ENCODE measurements at regions not wholly inside any gene's neighbourhood (a gene's known extent, or its start where the extent isn't known, plus 50 kb on each side); places are given as distances from the start of the nearest gene placed in this dataset.

DNA sequence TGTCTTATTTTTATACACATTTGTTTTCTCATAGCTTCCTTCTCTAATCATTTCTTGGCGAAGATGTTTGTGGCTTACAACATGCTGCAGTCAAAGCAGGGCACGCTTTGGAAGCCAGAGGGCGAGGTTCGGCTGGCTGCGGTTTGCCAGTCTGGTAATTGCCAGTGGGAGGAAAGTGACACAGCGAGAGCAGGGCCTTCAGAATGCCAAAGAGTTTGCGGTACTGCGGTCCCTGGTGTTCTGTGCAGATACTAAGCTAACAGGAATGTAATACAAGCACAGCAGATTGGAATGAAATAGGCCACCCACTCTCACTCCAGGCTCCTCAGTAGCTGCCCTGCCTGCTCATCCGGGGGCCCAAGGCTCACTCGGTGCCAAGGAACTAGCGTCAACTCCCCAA, 58.7 kb upstream of the TGM3 start:
- no peak for DNase-seq

DNA sequence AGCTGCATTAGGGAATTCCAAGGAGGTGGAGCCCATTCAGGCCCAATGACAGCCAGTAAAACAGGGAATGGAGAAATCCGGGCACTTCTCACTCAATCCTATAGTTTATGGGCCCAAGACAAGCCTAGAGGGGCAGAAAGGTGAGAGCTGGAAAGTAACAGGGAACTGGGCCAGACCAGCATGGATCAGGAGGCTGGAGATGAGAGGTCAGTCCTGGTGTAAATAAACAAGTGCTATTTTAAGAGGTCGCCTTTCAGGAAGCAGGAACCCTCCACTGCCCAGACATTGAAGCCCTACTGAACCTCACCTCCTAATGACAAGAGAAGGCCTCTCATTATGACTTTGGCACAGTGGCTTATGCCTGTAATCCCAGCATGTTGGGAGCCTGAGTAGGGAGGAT, 57.2 kb upstream of the TGM3 start:
- no peak for DNase-seq

DNA sequence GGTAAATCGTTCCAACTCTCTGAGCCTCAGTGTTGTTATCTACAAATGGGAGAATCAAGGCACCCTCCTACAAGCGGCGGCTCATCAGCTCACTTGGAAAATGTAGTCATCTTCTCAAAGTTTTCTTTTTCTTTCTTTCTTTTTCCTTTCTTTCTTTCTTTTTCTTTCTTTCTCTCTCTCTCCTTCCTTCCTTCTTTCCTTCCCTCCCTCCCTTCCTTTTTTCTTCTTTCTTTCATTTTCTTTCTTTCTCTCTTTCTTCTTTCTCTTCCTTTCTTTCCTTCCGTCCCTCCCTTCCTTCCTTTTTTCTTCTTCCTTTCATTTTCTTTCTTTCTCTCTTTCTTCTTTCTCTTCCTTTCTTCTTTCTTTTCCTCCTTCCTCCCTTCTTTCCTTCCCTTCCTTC, 55.0 kb upstream of the TGM3 start:
- DNase-seq = no peak

DNA sequence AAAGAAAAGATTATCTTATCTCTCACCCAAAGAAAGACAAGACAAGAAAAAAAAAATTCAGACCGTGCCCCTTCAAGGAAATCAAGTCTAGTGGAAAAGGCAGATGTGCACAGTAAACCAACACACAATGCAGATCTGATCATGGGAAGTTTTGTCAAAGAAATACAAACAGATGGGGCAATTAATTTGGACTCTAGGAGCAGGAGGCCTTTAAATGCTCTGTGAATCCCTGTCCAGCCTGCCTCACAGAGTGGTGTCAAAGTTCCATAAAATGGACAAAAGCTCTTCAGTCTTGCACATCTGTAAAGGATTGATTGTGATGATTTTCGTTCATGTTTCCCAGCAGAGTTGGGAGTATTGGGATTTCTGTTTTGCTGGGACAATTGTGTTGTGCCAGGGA, 53.1 kb upstream of the TGM3 start:
- no peak for DNase-seq

DNA sequence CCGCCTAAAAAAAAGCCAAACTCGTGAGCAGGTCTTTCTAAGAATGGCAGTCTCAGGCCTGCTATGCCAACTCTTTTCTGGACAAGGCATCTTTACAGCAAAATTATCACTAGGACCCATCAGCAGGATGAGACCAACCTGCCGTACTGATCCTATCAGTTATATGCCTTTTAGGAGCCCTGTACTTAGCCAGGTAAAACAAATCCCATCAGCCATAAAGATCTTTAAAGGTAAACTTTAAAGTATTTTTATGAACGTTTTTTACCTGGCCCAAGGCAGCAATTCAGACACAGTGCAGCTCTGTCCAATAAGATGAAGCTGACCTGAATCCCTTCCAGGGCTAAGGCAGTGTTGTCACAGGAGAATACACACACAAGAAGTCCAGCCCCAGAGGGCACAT, 51.3 kb upstream of the TGM3 start:
- DNase-seq = no peak

DNA sequence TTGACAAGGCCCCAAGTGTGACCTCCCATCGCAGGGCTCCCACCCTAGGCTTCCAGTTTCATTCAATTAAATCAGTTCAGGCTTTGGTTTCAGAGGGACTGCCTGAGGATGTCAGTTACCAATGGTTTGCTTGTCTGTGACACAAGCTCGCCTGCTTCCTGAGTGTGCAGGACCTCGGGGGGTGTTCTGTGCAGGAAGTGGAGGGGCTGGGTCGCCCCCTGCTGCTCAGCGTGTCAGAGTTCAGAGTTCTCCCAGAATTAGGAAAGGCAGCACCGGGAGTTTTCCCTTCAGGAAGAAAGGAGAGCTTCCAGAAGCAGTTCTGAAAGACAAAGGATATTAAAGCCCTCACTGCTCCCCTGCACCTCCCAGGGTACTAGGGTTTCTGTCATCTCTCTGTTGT, 50.8 kb upstream of the TGM3 start:
- no peak for DNase-seq

DNA sequence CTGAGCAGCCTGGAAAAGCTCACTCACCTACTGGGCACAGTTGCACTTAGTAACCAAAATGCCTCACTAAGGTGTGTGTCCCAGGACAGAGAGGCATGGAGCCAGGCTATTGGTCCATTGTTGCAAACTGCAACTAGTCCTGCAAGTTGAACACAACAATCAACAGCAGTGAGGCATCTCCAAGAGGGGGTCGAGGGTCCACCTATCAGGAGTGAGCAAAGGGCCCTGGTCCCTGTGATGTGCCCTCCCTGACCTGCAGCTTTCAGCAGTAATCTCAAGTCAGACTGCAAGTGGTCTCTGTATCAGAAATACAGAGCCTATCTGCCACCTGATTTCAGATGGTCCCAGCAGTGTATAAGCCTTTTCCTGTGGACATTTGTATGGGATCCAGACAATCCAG, 50.2 kb upstream of the TGM3 start:
- no peak for DNase-seq
